ENCODE measurements at regions not wholly inside any gene's neighbourhood (a gene's known extent, or its start where the extent isn't known, plus 50 kb on each side); places are given as distances from the start of the nearest gene placed in this dataset.
"Not testable (repeated sequence)": the region's sequence is repeated elsewhere in the genome, so short reads cannot be mapped to it uniquely, and the experiment has no call there.

DNA sequence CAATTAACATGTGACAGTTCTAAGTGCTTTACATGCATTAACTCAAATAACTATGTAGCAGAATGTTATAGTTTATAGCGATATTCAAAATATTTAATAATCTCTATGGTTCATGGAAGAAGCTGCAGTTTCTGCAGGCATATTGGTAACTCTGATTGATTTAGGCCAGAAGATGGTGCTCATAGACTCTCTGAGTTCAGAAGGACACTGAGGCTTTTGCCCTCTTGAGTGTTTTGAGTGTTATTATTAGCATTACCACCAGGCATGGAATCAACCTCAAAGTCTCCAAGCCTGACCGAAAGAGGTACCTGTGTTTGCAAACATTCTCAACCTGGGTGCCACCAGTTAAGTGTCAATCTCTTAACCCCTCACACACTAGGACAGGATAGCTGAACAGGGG, 792.3 kb upstream of the PCDH7 start:
- DNase-seq (ENCODE audit: low read depth) = no peak

DNA sequence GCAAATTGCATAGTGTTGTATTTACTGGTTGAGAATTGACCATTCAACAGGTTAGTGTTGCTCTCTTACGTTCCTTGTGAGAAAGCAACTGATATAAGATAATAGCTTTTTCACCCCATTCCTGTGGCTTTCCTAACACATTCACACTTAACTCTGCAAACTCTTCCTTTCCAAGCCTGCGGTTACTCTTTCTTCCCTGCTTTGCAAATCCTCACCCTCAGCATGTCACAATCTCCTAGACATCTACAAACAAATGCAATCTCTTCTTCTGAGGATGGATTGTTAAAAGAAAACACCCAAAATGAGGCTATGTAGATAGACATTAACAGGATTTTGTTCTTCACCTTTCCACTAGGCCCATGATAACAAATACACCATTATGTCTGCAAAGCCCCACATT, 771.7 kb upstream of the PCDH7 start:
- DNase-seq (ENCODE audit: low read depth) = no peak

DNA sequence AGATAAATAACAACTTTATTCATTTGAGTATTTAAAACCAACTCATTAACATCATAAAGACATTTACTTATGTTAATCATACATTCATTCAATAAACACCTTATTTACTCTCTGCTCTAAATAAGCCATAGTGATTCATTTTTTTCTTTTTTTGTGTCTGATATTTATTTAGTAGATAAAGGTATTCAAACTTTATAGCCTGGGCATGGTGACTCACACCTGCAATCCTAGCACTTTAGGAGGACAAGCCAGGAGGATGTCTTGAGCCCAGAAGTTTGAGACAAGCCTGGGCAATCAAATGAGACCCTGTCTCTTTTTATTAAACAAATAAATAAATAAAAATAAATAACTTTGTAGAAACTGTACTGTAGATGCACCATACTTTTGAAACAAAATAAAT, 771.3 kb upstream of the PCDH7 start:
- DNase-seq (ENCODE audit: low read depth) = no peak

DNA sequence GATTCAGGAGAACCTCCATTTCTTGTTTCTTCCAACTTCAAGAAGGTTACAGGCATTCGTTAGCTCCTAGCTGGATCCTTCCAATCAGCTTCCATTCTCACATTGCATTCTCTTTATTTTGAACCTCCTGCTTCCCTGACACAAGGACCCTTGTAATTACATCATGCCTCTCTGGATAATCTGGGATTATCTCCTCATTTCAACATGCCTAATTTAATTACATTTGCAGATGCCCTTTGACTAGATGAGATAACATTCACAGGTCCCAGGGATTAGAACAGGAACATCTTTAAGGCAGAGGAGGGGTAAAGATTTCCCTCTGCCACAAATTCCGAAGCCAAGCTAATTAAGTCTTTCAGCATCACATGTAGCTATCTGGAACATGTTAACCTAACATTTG, 753.8 kb upstream of the PCDH7 start:
- DNase-seq (ENCODE audit: low read depth) = no peak

DNA sequence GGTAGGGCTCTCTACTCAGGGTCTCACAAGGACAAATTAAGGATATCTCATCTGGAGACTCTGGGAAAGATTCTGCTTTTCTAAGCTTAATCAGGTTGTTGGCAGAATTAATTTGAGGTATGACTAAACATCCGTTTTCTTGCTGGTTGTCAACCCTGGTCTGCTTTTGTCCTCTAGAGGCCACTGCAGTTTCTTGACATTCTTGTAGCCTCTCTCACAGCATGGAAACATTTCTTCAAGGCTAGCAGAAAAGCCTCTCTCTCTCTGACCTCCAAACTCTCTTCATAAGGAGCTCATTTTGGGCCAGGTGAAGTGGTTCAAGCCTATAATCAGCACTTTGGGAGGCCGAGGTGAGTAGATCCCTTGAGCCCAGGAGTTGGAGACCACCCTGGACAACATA, 749.5 kb upstream of the PCDH7 start:
- DNase-seq (ENCODE audit: low read depth) = no peak

DNA sequence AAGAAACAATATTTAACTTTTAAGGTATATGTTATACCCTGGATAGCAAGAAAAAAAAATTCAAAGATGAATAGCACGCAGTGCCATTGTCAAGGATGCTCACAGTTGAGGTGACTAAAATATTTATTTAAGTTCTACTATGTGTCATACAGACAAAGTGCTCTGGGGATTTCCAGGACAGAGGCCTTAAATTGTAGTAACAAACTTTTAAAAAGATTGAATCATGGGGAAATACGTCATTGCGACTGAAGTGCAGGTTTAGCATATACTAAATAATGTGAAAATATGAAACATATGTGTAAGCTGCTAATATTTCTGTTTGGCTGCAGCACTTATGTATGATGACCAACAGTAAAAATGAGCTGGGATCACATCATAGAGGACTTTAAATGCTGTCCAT, 748.0 kb upstream of the PCDH7 start:
- no peak for DNase-seq (ENCODE audit: low read depth)

DNA sequence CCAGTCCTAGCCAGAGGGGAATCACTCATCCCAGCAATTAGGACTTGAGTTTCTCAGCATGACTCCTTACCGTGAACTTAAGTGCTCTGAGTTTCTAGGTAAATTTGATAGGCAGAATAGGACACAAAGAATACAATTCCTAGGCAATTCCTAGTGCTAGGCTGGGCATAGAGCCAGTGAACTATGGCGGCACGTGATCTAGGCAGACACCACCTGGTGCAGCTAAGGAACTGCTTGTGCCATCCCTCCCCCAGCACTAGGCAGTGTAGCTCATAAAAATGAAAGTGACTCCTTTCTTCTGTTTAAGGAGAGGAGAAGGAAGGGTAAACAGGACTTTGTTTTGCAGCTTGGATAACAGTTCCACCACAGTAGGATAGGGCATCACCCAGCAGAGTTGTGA, 736.3 kb upstream of the PCDH7 start:
- DNase-seq (ENCODE audit: low read depth) = no peak

DNA sequence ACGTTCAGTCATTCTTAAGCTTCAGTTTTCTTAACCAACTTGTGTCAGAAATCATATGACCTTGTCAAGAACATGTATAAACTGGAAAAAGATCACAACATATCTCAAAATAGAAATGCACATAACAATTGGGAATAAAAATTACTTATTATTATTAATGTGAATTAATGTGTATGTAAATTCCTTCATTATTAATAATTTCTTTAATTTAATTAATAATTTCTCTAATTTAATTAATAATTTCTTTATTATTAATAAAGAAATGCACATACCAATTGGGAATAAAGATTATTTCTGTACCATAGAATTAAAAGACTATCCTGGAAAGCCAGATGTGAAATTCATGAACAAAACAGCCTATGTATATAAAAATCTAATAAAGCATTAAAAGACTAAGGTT, 718.5 kb upstream of the PCDH7 start:
- DNase-seq (ENCODE audit: low read depth) = no peak

DNA sequence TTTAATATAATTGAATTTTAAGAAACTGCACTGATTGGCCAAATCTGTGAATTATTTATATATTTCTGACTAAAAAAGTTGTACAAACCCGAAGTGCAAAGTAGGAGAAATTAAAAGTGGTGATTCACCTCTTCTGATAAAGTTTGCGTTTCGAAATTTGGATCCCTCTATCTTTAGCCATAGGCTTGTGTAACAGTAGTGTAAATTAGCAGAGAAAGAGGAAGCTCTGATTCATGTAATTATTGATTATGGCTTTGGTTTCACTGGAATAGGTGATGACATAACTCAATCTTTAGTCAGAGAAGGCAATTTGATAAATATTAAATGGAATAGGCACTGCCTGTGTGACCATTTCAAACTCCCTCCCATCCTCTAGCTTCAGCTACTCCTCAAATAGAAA, 717.8 kb upstream of the PCDH7 start:
- no peak for DNase-seq (ENCODE audit: low read depth)

DNA sequence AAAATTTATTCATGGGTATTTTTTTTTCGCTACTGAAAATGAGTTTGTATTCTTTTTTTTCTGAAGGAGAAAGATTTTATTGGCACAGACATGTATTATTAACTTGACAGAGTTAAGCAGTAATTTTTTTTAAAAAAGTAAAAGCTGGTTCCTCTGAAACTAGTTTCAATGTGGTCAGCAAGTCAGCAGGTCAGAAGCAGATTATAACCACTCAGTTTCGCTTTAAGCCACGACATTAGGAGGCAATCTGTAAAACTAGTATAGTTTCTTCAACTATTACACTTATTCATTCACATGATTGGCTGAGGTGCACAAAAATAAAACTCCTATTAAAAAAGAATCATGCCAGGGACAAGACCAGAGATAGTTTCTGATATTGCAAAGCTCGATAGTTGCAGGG, 714.2 kb upstream of the PCDH7 start:
- DNase-seq (ENCODE audit: low read depth) = no peak

DNA sequence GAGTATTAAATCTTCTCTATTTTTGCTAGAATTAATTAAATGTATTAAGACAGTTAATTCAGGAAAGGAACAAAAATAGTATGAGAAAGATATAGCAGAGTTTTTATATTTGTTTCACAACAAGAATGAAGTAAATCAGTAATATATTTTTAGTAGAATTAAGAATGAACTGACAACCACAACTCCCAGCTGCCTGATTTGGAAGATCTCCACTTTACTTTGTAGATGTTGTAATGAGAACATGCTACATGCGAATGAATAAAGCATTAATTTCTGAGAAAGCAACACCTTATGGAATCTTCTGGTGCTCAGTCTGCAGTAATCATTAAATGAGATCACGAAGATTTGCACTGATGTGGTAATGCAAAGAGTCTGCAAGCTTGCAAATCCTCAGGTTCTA, 695.6 kb upstream of the PCDH7 start:
- DNase-seq (ENCODE audit: low read depth) = no peak

DNA sequence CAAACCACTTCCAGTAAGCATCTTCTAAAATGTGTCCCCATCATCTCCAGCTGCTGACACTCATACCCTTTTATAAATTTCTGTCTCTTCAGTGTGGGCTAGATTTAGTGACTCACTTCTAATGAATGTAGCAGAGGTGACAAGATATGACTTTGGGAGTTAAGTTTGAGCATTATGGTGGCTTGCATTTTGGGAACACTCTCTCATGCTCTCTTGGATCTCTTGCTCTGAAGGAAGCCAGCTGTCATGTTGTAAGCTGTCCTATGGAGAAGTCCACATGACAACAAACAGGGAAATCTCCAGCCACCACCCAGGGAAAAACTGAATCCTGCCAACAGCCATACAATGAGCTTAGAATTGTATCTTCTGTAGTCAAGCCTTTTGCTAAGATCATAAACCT, 691.3 kb upstream of the PCDH7 start:
- DNase-seq (ENCODE audit: low read depth) = peak; percentile 2

DNA sequence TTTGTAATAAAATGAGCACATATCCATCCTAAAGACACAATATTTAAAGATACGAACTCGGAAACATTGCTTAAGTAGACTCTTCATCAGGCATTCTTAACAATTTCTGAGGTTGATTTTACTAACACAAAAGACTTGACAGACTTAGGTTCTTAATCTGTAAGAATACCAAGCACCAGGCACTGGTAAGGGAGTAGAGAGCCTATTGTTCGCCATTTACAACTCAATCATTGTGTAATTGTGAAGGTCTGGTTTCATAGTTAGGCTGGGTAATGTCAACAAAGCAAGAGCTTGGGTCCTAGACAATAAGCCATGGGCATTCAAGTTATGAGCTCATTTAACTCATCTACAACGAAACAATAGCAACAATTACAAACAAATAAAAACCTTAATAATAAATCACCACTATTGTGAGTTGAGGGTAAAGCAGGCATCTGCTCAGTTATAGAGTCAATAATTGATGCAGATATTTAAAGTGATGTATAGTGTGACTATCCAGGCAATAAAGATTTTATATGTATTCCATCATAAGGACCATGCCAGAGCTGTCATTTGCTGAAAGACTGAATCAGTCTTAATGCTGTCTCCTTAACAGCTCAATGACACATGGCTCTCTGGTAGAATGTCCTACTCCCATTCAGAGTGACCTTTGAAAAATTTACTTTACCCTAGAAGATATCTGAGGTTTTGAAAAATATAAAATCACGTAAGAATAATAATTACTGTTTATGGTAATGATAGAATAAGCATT, 664.0 kb upstream of the PCDH7 start:
- no peak for DNase-seq (ENCODE audit: low read depth)

DNA sequence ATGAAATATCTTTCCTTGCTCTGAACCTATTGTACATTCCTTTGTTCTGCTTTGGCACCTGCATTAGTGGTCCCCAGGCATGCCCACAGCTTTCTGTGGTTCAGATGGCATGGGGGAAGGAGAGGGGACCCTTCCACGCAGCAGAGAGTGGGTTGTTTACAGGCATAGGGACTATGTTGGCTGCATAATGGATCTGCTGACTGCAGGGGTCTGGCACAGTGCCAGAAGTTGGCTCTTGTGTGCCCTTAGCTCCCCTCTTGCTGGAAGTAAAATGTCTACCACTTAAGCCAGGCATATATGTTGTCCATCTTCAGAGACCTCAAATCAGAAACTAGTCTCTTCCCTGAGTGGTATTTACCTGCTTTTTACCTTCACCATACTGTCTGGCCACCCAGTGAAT, 651.9 kb upstream of the PCDH7 start:
- no peak for DNase-seq (ENCODE audit: low read depth)

DNA sequence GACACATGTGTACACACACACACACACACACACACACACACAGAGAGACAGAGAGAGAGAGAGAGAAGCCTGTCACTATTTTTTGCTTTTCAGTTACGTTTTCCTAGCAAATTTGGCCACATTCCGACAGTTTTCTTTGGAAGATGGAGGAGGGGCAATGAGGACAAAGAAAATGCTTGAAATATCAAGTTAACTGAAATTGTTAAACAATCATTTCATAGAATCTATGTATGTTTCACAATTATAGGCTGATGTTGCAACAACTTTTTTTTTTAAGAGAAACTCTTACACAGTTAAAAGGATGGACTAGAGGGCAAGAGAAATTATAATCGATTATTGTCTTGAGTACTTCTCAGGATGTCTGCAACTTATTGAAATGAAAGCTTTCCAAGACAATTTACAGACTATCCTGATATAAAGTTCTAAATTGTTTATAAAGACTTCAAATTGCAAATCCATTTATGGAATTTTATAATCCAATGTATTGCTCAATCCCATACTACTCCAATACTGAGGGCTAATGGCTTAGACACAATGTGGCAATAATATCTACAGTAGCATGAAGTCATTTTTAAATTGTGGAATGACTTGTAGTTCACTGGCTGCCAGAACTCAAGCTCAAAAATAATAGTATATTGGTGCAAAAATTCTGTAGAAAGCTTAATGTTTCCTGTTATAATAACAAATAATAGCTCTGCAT, 647.0 kb upstream of the PCDH7 start:
- DNase-seq (ENCODE audit: low read depth) = no peak

DNA sequence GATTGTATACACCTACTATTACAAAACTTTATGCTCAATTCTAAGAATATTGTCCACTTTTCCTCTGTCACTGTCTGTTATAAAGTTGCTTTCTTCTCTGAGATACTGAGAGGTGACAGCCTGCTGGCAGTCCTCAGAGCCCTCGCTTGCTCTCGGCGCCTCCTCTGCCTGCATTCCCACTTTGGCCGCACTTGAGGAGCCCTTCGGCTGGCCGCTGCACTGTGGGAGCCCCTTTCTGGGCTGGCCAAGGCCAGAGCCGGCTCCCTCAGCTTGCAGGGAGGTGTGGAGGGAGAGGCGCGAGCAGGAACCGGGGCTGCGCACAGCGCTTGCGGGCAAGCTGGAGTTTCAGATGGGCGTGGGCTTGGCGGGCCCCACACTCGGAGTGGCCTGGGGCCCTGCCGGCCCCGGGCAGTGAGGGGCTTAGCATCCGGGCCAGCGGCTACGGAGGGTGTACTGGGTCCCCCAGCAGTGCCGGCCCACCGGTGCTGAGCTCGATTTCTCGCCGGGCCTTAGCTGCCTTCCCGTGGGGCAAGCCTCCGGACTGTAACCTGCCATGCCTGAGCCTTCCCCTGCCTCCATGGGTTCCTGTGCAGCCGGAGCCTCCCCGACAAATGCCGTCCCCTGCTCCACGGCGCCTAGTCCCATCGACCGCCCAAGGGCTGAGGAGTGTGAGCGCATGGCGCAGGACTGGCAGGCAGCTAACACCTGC, 627.6 kb upstream of the PCDH7 start:
- DNase-seq (ENCODE audit: low read depth) = not testable (repeated sequence)

DNA sequence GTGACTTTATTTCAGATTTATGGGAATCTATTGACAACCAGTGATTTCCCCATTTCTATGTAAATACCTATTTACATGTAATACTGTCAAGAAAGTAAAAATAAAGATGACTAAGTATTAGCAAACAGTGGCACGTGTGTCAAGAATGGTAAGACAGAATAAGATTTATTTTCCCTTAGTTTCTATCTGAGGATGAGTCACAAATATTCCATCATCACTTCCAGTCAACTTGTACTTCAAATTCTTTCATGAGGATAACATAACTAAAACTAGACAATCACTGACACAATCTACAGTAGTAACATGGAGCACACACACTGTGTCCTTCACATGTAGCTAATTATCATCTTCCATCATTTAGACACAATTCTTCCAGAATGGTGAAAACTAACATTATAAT, 625.3 kb upstream of the PCDH7 start:
- no peak for DNase-seq (ENCODE audit: low read depth)

DNA sequence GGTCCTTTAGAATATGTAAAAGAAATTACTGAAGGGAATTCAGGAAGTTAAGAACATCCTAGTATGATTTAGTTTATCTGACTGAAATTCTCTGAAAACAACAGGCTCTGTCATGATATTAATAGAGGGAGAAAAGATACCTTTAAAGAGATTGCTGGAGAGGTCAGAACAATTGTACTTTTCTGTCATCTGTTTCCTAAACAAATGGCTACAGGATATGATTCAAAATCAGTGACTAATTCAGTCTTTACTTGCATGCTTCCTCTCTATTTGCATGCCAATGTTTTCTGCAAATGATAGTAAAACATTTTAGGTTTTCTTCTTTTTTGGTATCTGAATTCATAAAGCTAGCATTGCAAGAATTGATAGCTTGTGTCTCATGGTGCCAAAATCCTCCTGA, 616.7 kb upstream of the PCDH7 start:
- DNase-seq (ENCODE audit: low read depth) = no peak

DNA sequence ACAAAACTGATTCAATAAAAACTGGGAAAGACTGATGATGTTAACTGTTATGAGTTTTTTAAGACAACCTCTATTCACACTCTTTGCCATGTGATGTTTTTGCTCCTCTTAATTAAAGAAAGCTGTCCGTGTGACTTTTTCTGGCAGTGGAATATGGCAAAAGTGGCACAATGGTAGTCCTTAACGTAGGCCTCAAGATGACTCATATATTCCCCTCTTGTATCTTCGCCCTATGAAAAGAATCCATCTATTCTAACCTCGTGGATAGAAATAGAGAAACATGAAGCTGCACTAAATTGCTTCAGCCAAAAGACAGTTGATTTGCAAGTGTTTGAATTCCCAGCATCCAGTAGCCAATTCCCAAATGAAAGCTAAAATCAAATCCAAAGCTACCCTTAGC, 603.8 kb upstream of the PCDH7 start:
- no peak for DNase-seq (ENCODE audit: low read depth)

DNA sequence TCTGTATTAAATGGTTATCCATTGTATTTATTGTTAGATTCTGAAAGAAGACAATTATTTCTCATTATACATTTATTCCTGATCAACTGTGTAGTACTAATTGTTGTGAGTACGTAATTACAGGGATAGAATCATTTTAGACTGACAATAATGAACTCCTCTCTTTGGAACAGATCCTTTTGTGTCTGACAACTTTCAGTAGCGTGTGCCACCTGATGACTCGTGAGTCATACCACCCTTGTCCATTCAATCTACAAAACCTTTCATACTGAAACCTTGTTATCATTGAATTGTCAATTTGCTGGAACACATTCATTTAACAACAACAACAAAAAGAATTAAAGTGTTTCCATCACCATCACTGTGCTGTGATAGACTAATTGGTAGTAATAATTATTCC, 602.7 kb upstream of the PCDH7 start:
- DNase-seq (ENCODE audit: low read depth) = no peak

DNA sequence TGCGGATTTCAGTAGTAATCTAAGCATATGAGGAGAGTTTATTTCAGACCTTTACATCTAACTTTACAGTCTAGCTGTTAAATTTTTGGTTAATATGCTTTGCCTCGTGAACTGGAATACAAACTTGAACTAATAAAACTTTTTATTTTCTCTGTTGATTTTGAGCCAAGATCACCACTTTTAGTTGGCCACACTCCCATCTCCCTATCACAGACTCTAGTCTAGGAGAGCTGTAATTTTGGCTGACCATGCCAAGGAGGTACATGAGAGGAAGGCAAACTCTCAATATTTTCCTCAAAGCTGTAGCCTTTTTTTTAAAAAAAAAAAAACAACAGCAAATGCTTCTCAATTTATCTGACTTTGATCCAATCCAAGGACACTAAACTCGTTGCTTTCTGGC, 597.5 kb upstream of the PCDH7 start:
- DNase-seq (ENCODE audit: low read depth) = no peak

DNA sequence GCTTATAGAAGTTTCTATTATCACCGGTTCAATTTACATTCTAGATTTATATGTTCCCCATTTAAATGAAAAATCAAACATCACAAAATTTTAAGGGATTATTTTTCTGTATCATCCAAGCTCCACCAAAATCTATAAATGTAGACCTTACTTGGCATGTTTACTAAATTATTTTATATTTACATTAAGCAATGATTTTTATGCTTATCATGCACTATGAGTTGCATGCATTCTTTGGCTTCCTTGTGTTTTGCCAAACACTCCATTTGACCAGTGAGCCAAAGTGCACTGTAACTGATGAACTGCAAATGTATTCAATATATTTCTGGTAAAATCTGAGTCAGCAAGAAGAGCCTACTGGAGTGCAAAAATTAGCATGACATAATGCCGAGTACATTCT, 595.5 kb upstream of the PCDH7 start:
- not testable (repeated sequence) for DNase-seq (ENCODE audit: low read depth)

DNA sequence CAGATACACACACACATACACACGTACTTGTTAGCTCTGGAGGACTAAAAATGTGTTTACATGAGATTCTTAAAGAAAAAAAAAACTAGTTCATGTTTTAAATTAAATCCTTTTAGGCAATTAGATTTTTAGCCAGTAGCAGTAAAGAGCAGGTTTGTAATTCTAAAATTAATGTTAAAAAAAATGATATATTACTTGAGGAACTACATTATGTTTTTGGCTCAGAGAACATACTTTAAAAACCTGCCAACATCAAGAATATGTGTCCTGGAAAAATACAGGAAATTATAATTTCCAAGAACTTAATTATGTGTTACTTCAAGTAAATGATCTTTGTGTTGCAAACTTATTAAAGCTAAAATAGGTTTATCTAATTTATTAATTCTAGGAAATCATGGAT, 594.3 kb upstream of the PCDH7 start:
- DNase-seq (ENCODE audit: low read depth) = no peak
